ENCODE measurements at regions not wholly inside any gene's neighbourhood (a gene's known extent, or its start where the extent isn't known, plus 50 kb on each side); places are given as distances from the start of the nearest gene placed in this dataset.

DNA sequence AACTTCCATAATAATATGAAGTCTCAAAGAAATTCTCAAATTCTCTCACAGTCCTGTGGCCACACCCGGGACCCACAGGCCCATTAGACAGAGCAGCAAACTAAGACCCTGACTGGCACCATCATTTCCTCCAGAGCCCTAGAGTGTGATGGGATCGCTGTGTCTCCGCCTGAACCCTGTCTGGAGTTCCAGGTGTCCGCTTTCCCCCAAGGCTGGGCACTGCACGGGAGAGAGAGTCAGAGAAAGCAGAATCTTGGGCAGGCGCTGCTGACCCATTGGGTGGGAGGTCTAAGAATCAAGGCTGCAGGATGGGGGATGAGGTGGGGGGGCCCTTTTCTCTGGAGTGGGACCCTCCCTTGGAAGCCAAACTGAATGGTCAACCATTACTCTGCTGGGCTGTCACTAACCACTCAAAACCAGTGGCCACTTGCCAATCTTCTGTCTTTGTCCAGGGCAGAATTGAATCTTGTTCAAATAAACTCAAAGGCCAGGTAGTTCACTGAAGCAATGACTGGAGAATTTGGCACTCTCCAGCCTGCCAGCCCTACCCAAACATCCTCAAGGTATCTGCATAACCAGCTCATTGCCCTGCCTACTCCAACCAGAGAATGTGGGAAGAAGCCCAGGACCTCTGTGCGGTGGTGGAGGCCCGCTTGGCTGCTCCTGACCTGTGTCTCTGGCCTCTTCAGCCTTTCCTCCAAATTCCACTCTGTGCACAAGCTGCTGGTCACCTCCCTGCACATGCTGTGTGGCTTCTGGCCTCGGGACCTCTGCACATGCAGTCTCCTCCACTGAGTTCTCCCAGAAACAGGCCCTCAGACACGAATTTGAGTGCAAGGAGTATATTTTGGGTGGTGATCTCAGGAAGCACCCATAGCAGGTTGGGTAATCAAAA lies 141.1 kb downstream of the CEBPB start:
- FAIRE-seq (no peak), DNase-seq (ENCODE audit: extremely low read depth in 1 of 4, low spot score in 3 of 4) (no peak), ATAC-seq (no peak)
- POLR2A ChIA-PET = interaction anchor here (0.7 kb wide), 1 partner anchor 74 kb away, joined by 3 read pairs; no protein-coding TSS in a partner anchor
- Histone ChIP-seq H3K9ac (ENCODE audit: insufficient read depth in 1 of 2, low read depth in 2 of 2, low read length in 2 of 2) (no peak overlapping the region), H3K9me1 (ENCODE audit: control insufficient read depth, insufficient read depth, low read length) (peaks cover 4% of the 10 kb centered on the region), H3K36me3 (ENCODE audit: control insufficient read depth, insufficient read depth, low read length) (no peaks in the 10 kb centered on the region), H3K9me3 (replicated peaks; ENCODE audit: control insufficient read depth, insufficient read depth, low read depth, low read length) (peaks cover 4% of the 10 kb centered on the region), H3K4me3 (no peak overlapping the region), H3K4me1 (replicated peaks in 1 of 2; ENCODE audit: control insufficient read depth in 2 of 2, insufficient read depth in 2 of 2, low read length in 2 of 2) (peaks cover 0 to 3% of the 10 kb centered on the region in 2 experiments; a peak in 1 of 5 replicates), H4K20me1 (replicated peaks; ENCODE audit: control insufficient read depth, insufficient read depth, low read length) (no peaks in the 10 kb centered on the region), H2AFZ (ENCODE audit: low read depth, low read length) (no peak overlapping the region), H3K4me2 (ENCODE audit: insufficient read depth, low read length) (no peak overlapping the region), H3K79me2 (ENCODE audit: control insufficient read depth, insufficient read depth, low read length) (no peaks in the 10 kb centered on the region), H3K27me3 (ENCODE audit: control insufficient read depth in 2 of 2, insufficient read depth in 2 of 2, low read length in 2 of 2) (no peaks in the 10 kb centered on the region), H3K27ac (ENCODE audit: extremely low read depth, low read depth, low read length) (no peak overlapping the region)
- TF ChIP-seq BCOR (IDR thresholded peaks at IDR 0.05) = peak; percentile 21; the same call in 1 of the 2 replicates
- peak; percentile 61 for TF ChIP-seq RBM25 (IDR thresholded peaks at IDR 0.05; ENCODE audit: low read depth, low read length, severe bottlenecking)
- no peak for TF ChIP-seq ETV1 (tag; conservative IDR thresholded peaks at IDR 0.05; ENCODE audit: low read depth)
- no peak for TF ChIP-seq CEBPZ (IDR thresholded peaks at IDR 0.05; ENCODE audit: borderline replicate concordance, low read depth, low read length)
- no peak for TF ChIP-seq CEBPB (tag; IDR thresholded peaks at IDR 0.05)
- no peak for TF ChIP-seq JUN (IDR thresholded peaks at IDR 0.05; ENCODE audit: borderline replicate concordance, low read depth, low read length)
- TF ChIP-seq JUN (CRISPR knock-in tag; IDR thresholded peaks at IDR 0.05; ENCODE audit: borderline replicate concordance) = no peak
- TF ChIP-seq, protein P1, sequence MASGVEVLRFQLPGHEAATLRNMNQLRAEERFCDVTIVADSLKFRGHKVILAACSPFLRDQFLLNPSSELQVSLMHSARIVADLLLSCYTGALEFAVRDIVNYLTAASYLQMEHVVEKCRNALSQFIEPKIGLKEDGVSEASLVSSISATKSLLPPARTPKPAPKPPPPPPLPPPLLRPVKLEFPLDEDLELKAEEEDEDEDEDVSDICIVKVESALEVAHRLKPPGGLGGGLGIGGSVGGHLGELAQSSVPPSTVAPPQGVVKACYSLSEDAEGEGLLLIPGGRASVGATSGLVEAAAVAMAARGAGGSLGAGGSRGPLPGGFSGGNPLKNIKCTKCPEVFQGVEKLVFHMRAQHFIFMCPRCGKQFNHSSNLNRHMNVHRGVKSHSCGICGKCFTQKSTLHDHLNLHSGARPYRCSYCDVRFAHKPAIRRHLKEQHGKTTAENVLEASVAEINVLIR (CRISPR knock-in tag; IDR thresholded peaks at IDR 0.05) = no peak
- TF ChIP-seq TOE1 (IDR thresholded peaks at IDR 0.05; ENCODE audit: borderline replicate concordance) = no peak
- TF ChIP-seq TOE1 (CRISPR knock-in tag; IDR thresholded peaks at IDR 0.05; ENCODE audit: borderline replicate concordance, low read depth) = no peak
- TF ChIP-seq, protein P2, sequence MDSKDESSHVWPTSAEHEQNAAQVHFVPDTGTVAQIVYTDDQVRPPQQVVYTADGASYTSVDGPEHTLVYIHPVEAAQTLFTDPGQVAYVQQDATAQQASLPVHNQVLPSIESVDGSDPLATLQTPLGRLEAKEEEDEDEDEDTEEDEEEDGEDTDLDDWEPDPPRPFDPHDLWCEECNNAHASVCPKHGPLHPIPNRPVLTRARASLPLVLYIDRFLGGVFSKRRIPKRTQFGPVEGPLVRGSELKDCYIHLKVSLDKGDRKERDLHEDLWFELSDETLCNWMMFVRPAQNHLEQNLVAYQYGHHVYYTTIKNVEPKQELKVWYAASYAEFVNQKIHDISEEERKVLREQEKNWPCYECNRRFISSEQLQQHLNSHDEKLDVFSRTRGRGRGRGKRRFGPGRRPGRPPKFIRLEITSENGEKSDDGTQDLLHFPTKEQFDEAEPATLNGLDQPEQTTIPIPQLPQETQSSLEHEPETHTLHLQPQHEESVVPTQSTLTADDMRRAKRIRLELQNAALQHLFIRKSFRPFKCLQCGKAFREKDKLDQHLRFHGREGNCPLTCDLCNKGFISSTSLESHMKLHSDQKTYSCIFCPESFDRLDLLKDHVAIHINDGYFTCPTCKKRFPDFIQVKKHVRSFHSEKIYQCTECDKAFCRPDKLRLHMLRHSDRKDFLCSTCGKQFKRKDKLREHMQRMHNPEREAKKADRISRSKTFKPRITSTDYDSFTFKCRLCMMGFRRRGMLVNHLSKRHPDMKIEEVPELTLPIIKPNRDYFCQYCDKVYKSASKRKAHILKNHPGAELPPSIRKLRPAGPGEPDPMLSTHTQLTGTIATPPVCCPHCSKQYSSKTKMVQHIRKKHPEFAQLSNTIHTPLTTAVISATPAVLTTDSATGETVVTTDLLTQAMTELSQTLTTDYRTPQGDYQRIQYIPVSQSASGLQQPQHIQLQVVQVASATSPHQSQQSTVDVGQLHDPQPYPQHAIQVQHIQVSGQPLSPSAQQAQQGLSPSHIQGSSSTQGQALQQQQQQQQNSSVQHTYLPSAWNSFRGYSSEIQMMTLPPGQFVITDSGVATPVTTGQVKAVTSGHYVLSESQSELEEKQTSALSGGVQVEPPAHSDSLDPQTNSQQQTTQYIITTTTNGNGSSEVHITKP (IDR thresholded peaks at IDR 0.05; ENCODE audit: partially characterized antibody) = no peak
- in situ Hi-C loops (cut with MboI) (no loop called here), intact Hi-C loops (cut with micrococcal nuclease) (no loop called here)
- no TSS peak for BruUV-seq (replicated peaks)
- CTCF ChIA-PET (ENCODE audit: low intra/inter-chr PET ratio) = no interaction called here
- WGBS (ENCODE audit: insufficient coverage, low coverage, missing lambda C conversion rate) = 49% methylated on average over 10 of the region's 10 CpGs

Measured in K562 (cell line).